Neural progenitor cell (in vitro differentiated cells): ENCODE measurements at regions not wholly inside any gene's neighbourhood (a gene's known extent, or its start where the extent isn't known, plus 50 kb on each side); places are given as distances from the start of the nearest gene placed in this dataset.

Experiments used
- DNase-seq: peaks from one replicate; pipeline ENCODE4 v3.0.0-alpha.2; 2016; ENCODE audit warnings: low spot score
- H2AFZ ChIP-seq: fragments of 200-600 bp; sonication (generic); replicated peaks from 2 replicates; pipeline ENCODE4 v1.6.1; 2016; ENCODE audit warnings: antibody characterized with exemption
- H3F3A ChIP-seq: fragments of 200-600 bp; sonication (generic); 2 replicates; pipeline ENCODE4 v1.6.1; 2016; ENCODE audit warnings: antibody characterized with exemption, low read depth
- H3K27ac ChIP-seq: fragments of 200-600 bp; sonication (generic); 2 replicates; pipeline ENCODE4 v1.5.1; 2016; ENCODE audit warnings: mild to moderate bottlenecking
- H3K27me3 ChIP-seq: fragments of 200-600 bp; sonication (generic); 2 replicates; pipeline ENCODE4 v1.6.1; 2016; ENCODE audit warnings: mild to moderate bottlenecking, moderate library complexity
- H3K36me3 ChIP-seq: fragments of 200-600 bp; sonication (generic); 2 replicates; pipeline ENCODE4 v1.5.1; 2016
- H3K4me1 ChIP-seq: fragments of 200-600 bp; sonication (generic); 2 replicates; pipeline ENCODE4 v1.6.1; 2016; ENCODE audit warnings: mixed run types
- H3K4me2 ChIP-seq: fragments of 200-600 bp; sonication (generic); 2 replicates; pipeline ENCODE4 v1.6.1; 2016
- H3K4me3 ChIP-seq: fragments of 200-600 bp; sonication (generic); 2 replicates; pipeline ENCODE4 v1.5.1; 2016
- H3K79me2 ChIP-seq: fragments of 200-600 bp; sonication (generic); 2 replicates; pipeline ENCODE4 v1.6.1; 2016; ENCODE audit warnings: low read depth
- H3K9ac ChIP-seq: fragments of 200-600 bp; sonication (generic); 2 replicates; pipeline ENCODE4 v1.6.1; 2016
- H3K9me3 ChIP-seq: fragments of 200-600 bp; sonication (generic); 2 replicates; pipeline ENCODE4 v1.5.1; 2016; ENCODE audit warnings: low read depth
- H4K20me1 ChIP-seq: fragments of 200-600 bp; sonication (generic); 2 replicates; pipeline ENCODE4 v1.6.1; 2016; ENCODE audit warnings: low read depth
- H3K27ac Mint-ChIP-seq: 3 replicates; pipeline ENCODE4 v1.8.0; 2021; ENCODE audit warnings: mixed read lengths
- H3K27me3 Mint-ChIP-seq: 2 replicates; pipeline ENCODE4 v1.8.0; 2022; ENCODE audit warnings: low read depth, mild to moderate bottlenecking, inconsistent platforms, moderate library complexity, mixed read lengths; ENCODE audit not compliant: insufficient read depth
- H3K36me3 Mint-ChIP-seq: 3 replicates; pipeline ENCODE4 v1.8.0; 2021; ENCODE audit warnings: mixed read lengths
- H3K4me1 Mint-ChIP-seq: 3 replicates; pipeline ENCODE4 v1.8.0; 2021; ENCODE audit warnings: mixed read lengths
- H3K4me3 Mint-ChIP-seq: 3 replicates; pipeline ENCODE4 v1.8.0; 2021; ENCODE audit warnings: mild to moderate bottlenecking, moderate library complexity, mixed read lengths
- H3K9me3 Mint-ChIP-seq: 3 replicates; pipeline ENCODE4 v1.8.0; 2020; ENCODE audit warnings: mixed read lengths
- CTCF ChIP-seq: fragments of 200-600 bp; sonication (generic); IDR thresholded peaks from 2 replicates; pipeline ENCODE4 v1.5.1; 2017; ENCODE audit warnings: antibody characterized with exemption, mild to moderate bottlenecking
- EZH2 ChIP-seq: fragments of 200-600 bp; sonication (generic); IDR thresholded peaks from 2 replicates; pipeline ENCODE4 v1.6.1; 2017; ENCODE audit warnings: antibody characterized with exemption, mild to moderate bottlenecking, moderate library complexity
- EZH2phosphoT487 ChIP-seq: fragments of 200-600 bp; sonication (generic); IDR thresholded peaks from 2 replicates; pipeline ENCODE4 v1.6.1; 2017; ENCODE audit warnings: antibody characterized with exemption

- no peak for DNase-seq
- Mint-ChIP-seq H3K4me1 (peaks cover 7% of the 10 kb centered on the region), H3K9me3 (no peaks in the 10 kb centered on the region), H3K27me3 (peaks cover 6% of the 10 kb centered on the region), H3K27ac (peak overlapping the region; percentile 16), H3K36me3 (no peaks in the 10 kb centered on the region), H3K4me3 (no peak overlapping the region)
- no peaks in the 10 kb centered on the region for H3K4me1 ChIP-seq
- no peaks in the 10 kb centered on the region for H3K79me2 ChIP-seq
- no peaks in the 10 kb centered on the region for H3K9me3 ChIP-seq
- H3F3A ChIP-seq = no peaks in the 10 kb centered on the region
- H3K9ac ChIP-seq = no peak overlapping the region
- no peak overlapping the region for H3K4me2 ChIP-seq
- H2AFZ ChIP-seq = no peak overlapping the region
- H3K36me3 ChIP-seq = no peaks in the 10 kb centered on the region
- TF ChIP-seq CTCF (no peak), EZH2 (no peak), EZH2phosphoT487 (no peak)
- no peaks in the 10 kb centered on the region for H3K27me3 ChIP-seq
- H3K4me3 ChIP-seq = no peak overlapping the region
- no peak overlapping the region for H3K27ac ChIP-seq
- H4K20me1 ChIP-seq = no peaks in the 10 kb centered on the region
These were observed 111.3 kb downstream of the SALL1 start for GRCh38 chr16:51039638-51040331.

- Histone ChIP-seq H4K20me1 (no peaks in the 10 kb centered on the region), H3K4me1 (no peaks in the 10 kb centered on the region), H3K36me3 (no peaks in the 10 kb centered on the region), H3K79me2 (no peaks in the 10 kb centered on the region), H3K27me3 (no peaks in the 10 kb centered on the region), H3F3A (no peaks in the 10 kb centered on the region), H2AFZ (no peak overlapping the region), H3K4me2 (no peak overlapping the region), H3K4me3 (no peak overlapping the region), H3K27ac (no peak overlapping the region), H3K9me3 (no peaks in the 10 kb centered on the region), H3K9ac (no peak overlapping the region)
- Mint-ChIP-seq H3K4me3 (no peak overlapping the region), H3K4me1 (no peaks in the 10 kb centered on the region), H3K27ac (no peak overlapping the region), H3K9me3 (no peaks in the 10 kb centered on the region), H3K27me3 (peaks cover 4% of the 10 kb centered on the region), H3K36me3 (no peaks in the 10 kb centered on the region)
- TF ChIP-seq EZH2 = no peak
- TF ChIP-seq EZH2phosphoT487 = no peak
- no peak for TF ChIP-seq CTCF
- no peak for DNase-seq
These were observed 115.4 kb downstream of the SALL1 start for GRCh38 chr16:51035711-51036110.

GRCh38 chr16:51035110-51035498, 116.0 kb downstream of the SALL1 start:
- no peaks in the 10 kb centered on the region for H3K9me3 Mint-ChIP-seq
- no peaks in the 10 kb centered on the region for H3K36me3 Mint-ChIP-seq
- TF ChIP-seq EZH2phosphoT487 (no peak), EZH2 (no peak), CTCF (no peak)
- no peaks in the 10 kb centered on the region for H3K79me2 ChIP-seq
- no peaks in the 10 kb centered on the region for H3K4me1 ChIP-seq
- H3K4me2 ChIP-seq = no peak overlapping the region
- H3K9ac ChIP-seq = no peak overlapping the region
- H3K27ac ChIP-seq = no peak overlapping the region
- no peak for DNase-seq
- H3K4me3 Mint-ChIP-seq = no peak overlapping the region
- H3K9me3 ChIP-seq = no peaks in the 10 kb centered on the region
- no peaks in the 10 kb centered on the region for H3K36me3 ChIP-seq
- H4K20me1 ChIP-seq = no peaks in the 10 kb centered on the region
- no peak overlapping the region for H3K27ac Mint-ChIP-seq
- no peak overlapping the region for H2AFZ ChIP-seq
- H3K4me3 ChIP-seq = no peak overlapping the region
- no peaks in the 10 kb centered on the region for H3K27me3 ChIP-seq
- H3K27me3 Mint-ChIP-seq = peaks cover 4% of the 10 kb centered on the region
- no peaks in the 10 kb centered on the region for H3K4me1 Mint-ChIP-seq
- H3F3A ChIP-seq = no peaks in the 10 kb centered on the region
